ENCODE measurements at regions not wholly inside any gene's neighbourhood (a gene's known extent, or its start where the extent isn't known, plus 50 kb on each side); places are given as distances from the start of the nearest gene placed in this dataset.
A peak's percentile ranks its signal among the peaks of the same experiment; 100 is the strongest.
"Not testable (repeated sequence)": the region's sequence is repeated elsewhere in the genome, so short reads cannot be mapped to it uniquely, and the experiment has no call there.

DNA sequence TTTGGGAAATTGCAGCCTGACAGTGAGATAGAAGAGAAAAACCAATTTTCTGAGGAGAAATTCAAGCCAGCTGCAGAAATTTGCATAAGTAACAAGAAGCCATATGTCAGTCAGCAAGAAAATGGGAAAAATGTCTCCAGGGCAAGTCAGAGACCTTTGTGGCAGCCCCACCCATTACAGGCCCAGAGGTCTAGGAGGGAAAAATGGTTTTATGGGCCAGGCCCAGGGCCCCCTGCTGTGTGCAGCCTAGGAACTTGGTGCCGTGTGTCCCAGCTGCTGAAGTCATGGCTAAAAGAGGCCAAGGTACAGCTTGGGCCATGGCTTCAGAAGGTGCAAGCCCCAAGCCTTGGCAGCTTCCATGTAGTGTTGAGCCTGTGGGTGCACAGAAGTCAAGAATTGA lies 296.1 kb downstream of the TTC6 start:
- not testable (repeated sequence) for DNase-seq (ENCODE audit: low read depth, low spot score)

DNA sequence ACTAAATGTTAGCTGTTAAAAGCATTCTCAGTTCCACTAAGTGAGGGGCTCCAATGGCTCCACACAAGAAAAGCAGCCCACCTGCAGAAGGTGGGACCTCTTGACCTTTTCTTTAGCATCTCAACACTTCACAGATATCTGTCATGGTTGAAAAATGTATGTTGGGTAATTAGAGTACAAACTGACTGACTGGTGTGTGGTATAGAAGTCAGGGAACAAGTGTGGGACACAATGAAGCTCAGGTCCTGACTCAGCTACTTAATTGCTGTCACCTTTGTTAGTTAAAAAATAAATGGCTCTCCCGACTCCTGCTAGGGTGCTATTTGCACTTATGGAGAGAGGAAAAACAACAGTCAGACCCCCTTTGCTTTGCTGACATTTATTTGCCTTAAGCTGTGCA lies 299.0 kb downstream of the TTC6 start:
- DNase-seq (ENCODE audit: low read depth, low spot score): no peak

DNA sequence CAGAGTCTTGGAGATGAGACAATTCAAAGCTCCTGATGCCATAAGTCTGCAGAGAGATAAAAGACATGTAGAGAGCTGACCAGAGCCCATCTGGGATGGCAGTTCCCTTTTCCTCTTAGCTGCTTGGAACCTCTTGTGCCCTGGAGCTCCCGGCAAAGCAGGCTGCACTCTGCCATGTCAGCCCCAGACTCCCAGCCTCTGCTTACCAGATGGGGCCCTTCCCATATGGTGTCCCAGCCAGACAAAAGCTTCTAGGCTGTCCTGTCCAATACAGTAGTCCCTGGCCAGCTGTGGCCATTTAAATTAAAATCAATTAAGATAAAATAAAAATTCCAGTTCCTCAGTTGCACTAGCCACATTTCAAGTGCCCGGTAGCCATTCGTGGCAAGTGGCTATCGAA lies 303.9 kb downstream of the TTC6 start:
- no peak for DNase-seq (ENCODE audit: low read depth, low spot score)

DNA sequence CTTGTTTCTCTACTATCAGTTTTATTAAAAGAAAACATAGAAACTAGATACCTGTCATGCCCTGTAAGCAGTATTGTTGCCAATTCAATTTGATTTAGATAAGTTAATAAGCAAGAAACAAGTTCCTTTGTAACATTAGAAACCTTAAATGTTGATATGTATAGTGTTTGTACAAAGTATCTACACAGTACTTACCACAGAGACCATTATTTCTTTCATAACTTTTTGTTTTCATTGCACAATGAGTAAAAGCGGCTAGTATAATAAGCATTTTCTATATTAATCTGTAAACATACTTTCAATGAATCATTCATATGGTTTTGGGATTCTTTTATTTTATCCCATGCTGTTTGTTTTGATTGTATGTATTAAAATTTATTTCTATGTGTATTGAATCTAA lies 305.1 kb downstream of the TTC6 start:
- DNase-seq (ENCODE audit: low read depth, low spot score): no peak

DNA sequence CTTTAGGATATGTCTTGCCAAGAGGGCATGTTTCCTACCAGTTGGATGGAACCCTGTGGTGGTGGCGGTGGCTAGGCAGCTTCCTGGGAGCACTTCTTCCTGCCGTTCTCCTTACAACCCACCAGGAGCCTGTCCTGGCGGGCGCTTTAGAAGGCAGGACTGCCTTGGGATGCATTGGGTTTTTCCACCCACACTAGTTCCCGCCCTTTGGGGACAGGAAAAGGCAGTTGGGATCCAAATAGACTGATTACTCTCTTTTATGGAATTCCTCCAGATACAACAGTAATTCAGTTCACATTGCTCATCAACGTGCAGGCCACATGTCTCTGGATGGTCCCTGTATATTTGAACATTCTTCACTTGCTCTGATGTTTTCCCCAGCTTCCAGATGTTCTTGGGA lies 305.7 kb upstream of the SSTR1 start:
- no peak for DNase-seq (ENCODE audit: low read depth, low spot score)

DNA sequence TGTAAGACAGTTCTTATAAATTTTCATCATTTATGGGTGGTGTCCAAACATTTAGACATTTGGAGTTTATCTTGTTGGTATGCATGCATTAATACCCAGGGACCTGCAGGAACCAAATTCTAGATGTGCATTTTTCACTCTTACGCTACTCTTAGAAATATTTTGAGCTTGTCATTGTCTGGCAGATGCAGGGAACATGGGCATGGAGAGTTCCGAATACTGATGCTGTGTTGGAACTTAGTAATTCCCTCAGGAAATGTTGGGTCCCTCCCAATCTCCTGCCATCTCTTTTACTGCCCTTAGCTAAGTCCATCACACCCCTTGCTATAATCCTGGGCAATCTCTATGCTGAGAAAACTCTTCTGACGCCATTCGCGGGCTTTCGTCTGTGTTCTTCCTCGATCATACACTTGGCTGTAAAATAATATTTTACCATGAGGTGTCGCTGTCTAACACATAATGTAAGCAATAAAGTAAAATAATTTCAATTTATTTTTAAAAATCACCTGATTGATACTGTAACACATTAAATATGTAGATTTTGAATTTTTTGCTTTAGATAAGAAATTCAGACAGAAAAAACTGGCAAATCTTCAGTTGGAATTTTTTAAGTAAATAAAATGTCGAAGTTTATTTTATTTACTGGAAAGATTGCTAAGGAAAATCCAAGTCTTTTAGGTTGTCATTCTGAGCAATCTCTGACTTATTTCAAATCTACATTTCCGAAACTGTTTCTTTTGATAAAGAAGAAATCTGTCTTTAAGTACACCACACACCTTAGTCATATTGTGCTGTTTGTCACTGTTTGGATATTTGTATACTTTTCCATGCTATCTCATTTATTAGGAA lies 304.1 kb upstream of the SSTR1 start:
- DNase-seq (ENCODE audit: low read depth, low spot score): no peak

DNA sequence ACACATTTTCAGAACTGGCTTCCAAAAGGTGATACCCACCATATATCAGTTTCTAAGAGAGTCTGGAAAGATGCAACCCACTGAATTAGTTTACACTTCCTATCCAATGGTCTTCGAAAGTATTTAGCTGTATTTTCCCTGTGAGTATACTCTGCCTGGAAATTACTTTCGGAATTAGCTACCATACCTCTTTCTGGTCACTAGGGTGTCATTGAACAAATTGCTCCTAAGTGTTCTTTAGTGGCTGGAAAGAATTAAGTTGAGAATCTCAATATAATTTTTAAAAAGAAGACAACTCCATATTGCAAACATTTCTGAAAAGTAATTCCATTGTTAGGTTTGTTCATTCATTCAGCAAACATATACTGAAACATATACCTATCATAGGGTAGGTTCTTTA lies 283.1 kb upstream of the SSTR1 start:
- no peak for DNase-seq (ENCODE audit: low read depth, low spot score)

DNA sequence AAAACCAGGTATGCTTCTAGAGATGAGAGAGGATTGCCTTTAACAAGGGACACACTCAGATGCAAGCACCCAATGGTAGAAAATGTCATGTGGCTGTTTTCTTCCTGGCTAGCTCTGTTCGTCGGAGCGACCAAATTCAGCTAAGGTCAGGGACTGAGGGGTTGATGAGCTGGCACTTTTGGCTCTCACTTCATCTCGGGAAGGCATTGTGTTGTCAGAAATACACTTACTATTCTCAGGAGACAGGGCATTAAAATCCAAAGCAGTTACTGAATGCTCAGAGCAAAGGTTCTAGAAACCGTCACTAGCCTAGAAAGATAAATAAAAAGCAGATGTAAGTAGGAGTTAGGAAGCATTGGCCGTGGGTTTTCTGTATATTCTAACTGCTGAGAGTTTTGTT lies 275.7 kb upstream of the SSTR1 start:
- DNase-seq (ENCODE audit: low read depth, low spot score): no peak

DNA sequence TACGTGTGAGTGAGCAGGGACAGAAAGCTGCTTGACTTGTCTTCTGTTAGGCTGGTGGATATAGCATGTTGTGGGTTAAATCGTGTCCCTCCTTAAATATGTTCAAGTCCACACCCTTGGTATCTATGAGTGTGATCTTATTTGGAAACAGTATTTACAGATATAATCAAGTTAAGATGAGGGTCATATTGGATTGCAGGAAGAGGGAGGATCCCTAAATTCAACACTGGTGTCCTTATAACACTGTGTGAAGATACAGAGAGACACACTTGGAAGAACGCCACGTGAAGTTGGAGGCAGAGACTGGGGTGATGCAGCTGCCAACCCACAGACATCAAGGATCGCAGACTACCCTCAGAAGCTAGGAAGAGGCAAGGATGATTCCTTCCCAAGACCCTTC lies 275.2 kb upstream of the SSTR1 start:
- no peak for DNase-seq (ENCODE audit: low read depth, low spot score)

DNA sequence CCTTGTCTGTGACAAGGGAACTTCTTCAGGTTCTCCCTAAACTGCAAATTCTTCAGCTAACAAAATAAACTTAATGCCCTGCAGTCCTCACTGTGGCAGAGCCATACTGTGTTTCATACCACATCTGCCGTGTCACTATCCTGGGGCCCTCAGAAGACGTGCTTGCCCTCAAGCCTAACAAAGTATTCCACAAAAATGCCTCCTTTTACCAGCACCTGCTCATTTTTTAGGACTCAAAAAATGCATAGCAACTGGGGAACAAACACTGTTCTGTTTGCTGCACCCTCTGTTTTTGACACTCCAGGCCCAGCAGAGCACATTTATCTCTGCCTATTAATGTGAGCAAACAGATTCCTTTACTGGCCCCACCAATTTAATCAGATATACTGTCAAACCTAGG lies 270.7 kb upstream of the SSTR1 start:
- no peak for DNase-seq (ENCODE audit: low read depth, low spot score)

DNA sequence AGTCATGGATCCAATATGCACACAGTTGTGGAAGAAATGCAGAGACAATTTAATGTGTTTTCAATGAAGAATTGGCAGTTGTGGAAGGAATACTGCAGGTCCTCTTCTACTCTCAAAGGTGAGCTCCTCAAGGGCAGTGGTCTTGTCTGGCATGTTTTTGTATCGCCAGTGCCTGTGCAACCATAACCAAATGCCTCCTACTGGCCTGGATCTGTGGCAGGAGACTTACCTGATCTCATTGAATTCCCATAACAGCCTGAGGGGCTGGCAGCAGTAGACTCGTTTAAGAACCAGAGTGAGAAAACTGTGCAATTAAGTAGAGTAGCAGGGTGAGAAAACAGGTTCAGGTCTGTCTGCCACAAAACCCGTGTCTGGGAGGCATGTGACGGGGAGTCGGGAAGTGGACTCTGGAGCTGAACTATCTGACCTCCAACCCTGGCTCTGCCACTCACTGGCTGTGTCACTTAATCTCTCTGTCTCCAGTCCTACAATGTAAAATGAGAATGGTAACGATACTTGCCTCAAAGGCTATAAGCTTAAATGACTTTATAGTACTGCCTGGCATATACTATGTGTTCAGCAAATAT lies 268.2 kb upstream of the SSTR1 start:
- peak; percentile 42 for DNase-seq (ENCODE audit: low read depth, low spot score)

DNA sequence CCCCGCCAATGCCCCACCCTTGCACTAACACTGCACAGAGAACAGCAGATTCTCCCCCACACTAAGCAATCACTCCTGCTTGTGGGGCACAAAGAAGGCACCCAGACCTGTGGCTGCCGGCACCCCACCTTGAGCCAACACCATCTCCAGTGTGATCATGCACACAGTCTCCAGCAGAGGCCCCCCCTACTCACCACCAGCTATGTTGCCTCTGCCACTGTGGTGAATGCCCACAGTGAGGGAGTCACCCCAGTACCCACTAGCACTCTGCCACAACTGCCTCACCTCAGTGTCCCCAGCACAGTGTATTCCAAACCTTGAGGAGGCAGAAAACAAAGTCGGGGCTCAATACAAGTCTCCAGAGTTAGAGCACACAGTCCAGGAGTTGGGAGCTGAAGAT lies 261.7 kb upstream of the SSTR1 start:
- no peak for DNase-seq (ENCODE audit: low read depth, low spot score)

DNA sequence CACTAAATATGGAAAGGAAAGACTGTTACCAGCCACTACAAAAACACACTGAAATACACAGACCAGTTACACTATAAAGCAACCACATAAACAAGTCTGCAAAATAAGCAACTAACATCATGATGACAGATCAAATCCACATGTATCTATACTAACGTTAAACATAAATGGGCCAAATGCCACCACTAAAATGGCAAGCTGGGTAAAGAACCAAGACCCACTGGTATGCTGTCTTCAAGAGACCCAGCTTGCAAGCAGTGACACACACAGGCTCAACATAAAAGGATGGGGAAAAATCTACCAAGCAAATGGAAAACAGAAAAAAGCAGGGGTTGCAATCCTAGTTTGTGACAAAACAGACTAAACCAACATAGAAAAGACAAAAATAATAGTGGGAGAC lies 260.9 kb upstream of the SSTR1 start:
- no peak for DNase-seq (ENCODE audit: low read depth, low spot score)

DNA sequence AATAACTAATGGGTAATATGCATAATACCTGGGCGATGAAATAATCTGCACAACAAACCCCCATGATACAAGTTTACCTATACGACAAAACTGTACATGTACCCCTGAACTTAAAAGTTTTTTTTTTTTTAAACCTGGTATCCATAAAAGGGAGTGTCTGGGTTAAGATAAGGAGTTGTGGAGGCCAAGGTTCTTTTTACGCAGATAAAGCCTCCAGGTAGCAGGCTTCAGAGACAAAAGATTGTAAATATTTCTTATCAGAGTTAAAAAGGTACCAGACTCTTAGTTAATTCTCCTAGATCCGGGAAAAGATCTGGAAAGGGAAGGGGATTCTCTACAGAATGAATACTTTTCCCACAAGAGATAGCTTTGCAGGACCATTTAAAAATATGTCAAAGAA lies 259.4 kb upstream of the SSTR1 start:
- no peak for DNase-seq (ENCODE audit: low read depth, low spot score)

DNA sequence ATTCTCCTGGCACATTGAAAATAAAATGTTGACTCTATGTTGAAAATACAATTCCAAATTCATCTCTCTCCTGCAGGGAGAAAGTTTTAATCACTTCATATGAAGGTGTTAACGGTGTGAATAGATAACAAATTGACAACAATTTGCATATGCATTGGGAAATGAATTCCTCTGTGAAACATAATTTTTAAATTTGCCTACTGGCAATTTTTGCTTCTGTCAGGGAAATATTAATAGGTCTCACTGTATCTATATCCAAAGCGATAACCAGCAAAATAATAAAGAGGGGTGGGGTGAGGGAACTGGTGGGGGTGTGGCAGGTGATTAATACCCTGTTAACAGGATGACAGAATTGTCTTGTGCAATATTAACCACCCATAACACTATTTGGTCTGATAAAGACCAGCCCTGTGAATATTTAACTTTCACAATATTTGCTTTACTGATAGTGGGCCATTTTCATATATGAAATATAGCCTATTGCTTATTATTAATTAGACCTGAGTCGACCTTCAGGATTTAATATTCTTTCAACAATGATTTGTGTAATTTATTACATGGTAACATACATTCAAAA lies 239.0 kb upstream of the SSTR1 start:
- DNase-seq (ENCODE audit: low read depth, low spot score): no peak

DNA sequence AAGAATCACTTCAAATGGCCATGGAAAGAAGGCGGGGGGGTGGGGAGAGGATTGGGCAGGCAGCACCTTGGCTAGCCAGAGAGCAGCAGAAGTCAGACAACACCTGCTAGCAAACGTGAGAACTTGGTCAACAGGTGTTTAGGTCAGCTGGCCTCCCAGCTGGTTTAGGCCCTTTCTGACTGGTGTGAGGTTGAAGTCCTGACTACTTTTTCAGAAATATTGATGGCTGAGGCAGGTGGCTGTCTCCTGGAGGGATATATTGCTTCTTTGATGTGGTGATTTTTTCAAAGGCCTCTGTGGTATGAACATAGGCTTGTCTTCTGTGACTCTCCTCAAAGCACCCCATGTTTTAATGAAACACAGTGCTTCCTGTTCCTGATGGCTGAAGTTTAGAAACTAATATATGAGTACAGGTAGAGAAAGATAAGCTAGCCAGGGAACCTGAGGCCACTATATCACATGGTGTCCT lies 238.2 kb upstream of the SSTR1 start:
- no peak for DNase-seq (ENCODE audit: low read depth, low spot score)

DNA sequence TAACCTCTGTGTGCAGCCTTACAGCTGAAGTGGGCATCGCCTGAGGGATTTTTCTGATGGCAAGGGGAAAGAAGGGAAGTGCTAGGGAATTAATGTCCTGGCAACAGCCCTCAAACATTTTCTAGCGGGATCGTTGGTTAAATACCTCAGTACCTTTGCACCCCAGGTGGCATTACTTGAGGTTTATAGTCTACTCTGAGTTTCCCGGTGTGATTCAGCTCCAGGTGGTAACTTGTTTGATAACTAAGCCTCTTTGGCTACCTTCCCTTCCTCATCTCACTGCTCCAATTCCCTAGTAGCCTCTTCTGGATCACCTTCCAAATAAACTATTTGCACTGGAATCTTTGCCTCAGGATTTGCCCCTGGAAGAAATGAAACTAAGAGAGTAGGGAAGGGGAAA lies 237.0 kb upstream of the SSTR1 start:
- no peak for DNase-seq (ENCODE audit: low read depth, low spot score)

DNA sequence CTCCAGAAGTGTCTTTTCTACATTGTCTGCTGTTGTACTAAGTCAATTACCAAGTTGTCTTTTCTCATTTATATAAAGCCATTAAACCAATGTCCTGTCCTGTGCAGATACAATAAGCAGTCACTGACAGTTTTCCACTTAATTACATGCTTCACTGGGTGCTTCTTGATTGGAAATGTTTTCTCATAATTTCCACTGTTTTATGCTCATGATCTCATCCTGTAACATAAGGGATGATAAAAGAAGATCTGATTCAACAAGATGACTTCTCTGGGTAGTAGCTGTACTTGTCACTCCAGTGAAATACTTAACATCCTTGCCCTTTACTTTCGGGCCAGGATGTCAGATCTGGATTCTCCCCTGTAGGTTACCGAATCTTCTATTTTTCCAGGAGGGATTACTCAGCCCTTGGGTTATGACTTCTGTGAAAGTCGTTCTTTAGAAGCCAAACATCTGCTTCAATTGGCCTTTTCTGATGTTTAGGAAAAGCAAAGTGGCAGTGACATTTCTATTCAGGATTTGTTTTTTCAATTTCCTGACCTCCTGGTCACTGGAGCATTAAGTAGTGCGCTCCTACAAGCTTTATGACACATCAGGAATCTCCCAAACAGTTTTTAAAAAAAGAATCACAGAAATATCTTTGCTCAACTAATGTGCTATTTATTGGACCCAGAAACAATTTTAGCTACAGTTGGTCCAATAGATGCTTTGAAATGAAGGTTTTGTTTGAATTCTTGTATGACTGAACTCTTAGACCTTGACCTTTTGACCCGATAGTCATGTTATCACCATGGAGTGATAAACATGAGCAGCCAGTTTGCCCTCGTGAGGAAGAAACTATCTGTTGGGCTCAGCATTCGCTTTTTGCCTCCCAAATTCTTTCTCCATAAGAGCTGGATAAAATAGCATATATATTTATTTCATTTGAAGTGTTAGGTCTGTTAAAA lies 234.5 kb upstream of the SSTR1 start:
- DNase-seq (ENCODE audit: low read depth, low spot score): no peak

DNA sequence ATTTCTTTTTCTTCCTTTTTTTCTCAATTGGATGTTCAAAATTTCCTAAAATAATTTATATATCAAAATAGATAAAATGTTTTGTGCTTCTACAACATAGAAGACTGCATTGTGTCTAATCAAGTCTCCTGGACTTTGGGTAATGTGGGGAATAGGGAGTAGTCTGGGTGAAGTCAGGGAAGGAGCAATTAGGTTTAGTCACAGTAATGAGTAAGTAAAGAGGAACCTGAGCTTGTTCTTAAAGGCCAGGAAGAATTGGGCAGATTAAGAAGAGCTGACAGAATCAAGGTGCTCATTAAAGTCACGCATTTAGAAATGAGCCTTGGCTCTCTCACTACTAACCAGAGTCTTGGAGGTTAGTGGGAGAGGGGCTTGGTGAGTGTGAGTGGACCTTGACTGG lies 233.3 kb upstream of the SSTR1 start:
- DNase-seq (ENCODE audit: low read depth, low spot score): no peak

DNA sequence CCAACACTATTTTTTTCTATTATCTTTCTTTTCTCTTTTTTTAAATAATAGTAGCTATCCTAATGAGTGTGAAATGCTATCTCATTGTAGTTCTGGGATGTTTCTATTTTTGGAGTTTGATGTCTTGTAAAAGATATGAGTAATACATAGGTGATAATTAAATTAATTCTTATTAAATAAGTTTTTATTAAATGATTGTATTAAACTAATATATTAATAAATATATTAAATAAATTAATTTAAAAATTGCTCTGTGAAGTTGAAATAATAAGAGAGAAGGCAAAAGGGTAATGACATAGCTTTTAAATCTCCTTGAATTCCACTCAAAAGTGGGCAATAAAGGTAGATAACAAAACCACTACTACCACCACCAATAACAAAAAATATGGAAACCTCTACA lies 230.2 kb upstream of the SSTR1 start:
- no peak for DNase-seq (ENCODE audit: low read depth, low spot score)

DNA sequence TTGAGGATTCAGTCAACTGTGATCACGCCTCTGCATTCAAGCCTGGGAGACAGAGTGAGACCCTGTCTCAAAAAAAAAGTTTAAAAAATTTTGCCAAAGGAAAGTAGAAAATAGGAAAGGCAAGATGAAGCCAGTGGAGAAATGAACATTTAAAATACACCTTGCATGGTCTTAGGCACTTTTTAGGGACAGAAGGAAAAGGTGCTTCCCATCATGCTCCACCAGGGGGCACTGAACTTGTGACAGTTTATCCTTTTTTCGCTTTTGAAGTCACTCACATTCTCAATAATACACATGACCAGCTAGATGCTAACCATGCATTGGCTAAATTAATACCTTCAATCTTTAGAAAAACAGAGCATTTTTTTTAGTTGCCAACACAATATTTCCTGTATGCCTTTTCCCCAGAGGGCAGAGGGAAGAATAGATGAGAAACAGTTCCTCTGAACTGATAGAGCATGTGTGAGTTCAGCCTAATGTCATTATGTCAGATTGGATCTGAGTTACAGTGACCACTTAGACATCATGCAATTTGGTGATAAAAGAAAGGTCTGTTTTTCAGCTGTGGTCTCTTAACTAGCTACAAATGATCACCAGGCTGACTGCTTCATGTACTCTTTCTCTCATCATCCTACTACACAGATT lies 221.8 kb upstream of the SSTR1 start:
- peak; percentile 40 for DNase-seq (ENCODE audit: low read depth, low spot score)

All from ELF-1 (cell line).